GM21447 (cell line): ENCODE measurements at regions not wholly inside any gene's neighbourhood (a gene's known extent, or its start where the extent isn't known, plus 50 kb on each side); places are given as distances from the start of the nearest gene placed in this dataset.
"Not testable (repeated sequence)": the region's sequence is repeated elsewhere in the genome, so short reads cannot be mapped to it uniquely, and the experiment has no call there.

Experiments
- ATAC-seq: cut with Tn5 transposase; IDR thresholded peaks from one replicate; pipeline ENCODE4 v1.9.1; 2021; ENCODE audit not compliant: unreplicated experiment

DNA sequence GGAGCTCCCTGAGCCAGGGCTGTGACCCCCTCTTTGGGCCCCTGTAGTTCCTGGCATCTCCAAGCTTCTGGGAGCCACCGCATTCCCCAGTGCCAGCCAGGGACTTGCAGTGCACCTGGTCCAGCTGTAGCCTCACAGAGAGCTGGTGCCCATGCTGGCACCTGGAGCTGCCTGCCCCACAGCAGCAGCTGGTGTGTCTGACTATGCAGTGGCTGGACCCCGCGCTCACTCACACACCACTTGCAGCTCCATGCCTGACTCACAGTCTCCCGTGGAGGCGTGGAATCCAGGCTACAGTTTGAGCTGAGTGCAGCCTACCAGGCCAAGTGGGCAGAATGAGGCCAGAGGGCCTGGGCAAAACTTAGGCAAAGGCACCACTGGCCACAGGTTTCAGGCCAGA, 102.2 kb upstream of the NAMPT start:
- no peak for ATAC-seq

DNA sequence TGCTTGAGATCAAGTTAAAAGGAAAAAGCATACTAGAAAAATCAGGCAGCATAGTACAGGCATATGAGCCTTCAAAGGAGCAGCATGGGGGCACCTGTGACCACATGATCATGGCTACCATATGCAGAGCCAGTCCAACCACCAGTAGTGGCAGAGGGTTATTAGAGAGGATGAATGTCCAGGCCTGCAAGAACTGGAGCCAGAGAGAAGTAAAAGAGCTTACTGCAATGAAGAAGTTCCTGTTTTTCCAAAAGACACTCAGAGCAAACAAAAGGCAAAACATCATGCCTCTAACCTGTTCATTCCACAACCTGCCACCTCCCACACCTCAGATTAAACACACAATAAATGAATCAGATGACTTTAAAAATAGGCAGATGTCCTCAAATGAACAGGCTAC, 99.6 kb upstream of the NAMPT start:
- ATAC-seq, result no peak

DNA sequence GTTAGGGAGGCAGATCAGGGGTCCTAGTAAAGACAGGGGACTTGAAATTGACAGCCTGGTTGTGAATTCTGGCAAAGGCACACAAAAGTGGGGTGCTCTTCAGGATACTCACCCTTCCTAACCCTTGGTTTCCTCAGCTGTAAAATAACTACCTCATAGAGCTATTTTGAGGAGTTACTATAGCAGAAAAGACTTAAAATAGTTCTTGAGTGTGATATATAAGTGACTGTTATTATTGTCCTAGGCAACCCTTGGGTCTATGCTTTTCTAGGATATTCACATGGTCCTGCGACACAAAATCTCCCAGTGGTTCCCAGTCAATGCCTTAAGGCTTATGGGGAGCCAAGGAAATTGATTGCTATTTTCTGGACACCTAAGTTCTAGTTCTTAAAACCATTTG, 98.1 kb upstream of the NAMPT start:
- ATAC-seq, result no peak

DNA sequence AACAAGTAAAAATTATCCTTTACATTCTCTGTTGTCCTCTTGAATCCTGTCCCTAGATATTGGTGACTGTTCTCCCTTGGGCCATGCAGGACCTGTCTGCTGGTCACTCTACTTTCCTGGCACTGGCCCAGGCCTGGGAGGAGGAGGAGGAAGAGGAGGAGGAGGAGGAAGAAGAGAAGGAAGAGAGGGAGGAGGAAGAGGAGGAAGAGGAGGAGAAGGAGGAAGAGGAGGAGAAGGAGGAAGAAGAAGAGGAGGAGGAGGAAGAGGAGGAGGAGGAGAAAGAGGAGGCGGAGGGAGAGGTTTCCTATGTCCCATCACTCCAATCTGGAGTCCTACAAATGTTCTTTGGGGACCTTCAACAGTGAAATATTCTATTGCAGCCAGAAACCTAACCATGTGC, 97.3 kb upstream of the NAMPT start:
- no peak for ATAC-seq

DNA sequence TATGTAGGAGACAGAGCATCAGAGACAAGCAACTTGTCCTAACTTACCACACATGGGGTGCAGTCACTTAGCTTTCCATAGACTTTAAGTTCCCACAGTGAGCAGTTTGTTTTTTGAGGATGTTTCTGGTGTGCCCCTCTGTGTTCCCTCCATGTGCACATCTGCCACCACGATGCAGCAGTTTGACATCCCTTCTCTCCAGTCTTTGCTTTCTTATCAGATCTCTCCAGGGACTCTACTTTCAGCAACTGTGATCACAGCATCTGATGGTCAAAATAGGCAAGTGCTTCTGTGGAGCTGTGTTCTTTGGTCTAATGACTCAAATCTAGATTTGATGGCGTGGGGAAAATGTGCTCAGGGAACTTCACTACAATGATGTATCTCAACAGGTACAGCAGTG, 96.5 kb upstream of the NAMPT start:
- no peak for ATAC-seq

DNA sequence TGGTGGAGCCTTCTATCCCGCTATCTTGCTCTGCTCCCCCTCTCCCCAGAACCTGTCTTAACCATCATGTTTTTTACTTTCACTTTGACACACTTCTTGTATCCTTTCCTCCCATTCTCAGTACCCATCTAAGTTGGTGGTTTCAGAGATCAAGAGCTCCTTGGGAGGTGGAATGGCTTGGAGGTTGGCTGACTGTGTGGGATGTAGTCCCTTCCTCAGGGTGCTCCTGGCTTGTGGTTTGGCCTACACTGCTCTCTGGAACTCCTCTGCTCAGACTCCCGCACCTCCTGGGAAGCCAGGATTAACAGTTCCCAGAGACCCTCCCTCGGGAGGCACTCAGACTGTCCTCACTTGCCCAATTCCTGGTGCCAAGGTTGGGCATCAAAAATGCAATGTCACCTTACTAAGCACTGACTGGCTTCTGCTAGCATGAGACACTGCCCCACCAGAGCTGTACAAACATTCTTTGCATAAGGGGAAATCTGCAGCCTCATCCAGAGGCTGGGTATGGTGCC, 93.1 kb upstream of the NAMPT start:
- ATAC-seq, result no peak

DNA sequence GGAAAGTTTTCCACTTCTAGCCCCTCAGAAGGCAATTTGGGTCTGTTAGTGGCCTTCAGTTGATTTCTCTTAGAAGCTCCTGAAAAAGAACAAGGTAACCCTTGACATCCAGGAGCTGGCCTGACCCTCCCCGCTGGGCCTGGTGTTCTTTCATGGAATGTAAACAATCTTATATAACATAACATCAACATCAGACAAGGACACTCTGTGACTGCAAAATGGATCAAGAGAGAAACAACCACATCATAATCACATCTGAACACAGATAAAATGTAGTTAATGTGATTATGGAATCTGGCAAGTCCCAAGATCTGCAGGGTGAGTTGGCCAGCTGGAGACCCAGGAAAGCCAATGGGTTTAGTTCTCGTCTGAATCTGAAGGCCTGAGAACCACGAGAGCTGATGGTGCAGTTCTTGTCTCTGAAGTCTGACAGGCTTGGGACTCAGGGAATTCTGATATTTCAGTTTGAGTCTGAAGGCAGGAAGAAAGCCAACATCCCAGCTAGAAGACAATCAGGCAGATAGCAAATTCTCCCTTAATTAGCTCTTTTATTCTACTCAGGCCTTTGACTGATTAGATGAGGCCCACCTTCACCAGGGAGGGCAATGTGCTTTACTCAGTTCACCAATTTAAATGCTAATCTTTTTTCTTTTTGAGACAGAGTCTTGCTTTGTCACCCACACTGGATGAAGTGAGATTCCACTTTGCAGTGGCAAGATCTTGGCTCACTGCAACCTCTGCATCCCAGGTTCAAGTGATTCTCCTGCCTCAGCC, 91.4 kb upstream of the NAMPT start:
- ATAC-seq, result no peak

DNA sequence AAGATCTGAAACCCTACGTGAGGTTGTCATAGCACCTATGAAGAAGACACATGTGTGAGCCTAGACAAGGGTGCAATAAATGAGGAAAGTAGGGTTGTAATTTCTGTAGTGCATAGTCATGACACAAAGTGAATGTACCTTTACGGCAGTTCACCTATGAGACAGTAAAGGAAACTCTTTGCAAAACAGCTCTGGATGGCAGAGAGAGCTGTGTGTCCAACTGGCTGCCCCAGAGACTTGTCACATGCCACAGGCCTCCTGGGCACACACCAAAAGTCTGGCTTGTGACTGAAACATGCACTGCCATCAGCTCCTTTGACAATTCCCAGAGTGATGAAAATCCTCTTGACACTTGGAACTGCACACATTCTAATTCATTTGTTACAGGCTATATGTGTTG, 90.7 kb upstream of the NAMPT start:
- ATAC-seq, result no peak

DNA sequence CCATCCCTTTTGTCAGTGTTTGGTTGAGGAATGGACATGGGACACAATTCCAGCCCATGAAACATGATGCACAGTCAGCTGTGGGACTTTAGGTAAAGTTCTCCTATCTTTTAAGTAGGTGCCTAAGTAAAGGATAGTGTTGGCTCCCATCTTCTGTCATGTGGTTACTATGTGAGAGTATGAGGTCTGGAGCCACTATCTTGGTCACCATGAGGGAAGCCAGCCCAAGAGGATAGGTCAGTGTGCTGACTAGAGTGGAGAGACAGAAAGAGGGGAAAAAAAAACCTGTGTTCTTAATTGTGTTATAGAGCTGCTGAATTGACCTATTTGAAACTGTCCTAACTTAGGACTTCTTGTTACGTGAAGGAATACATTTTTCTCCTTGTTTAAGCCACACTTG, 89.7 kb upstream of the NAMPT start:
- ATAC-seq, result no peak

DNA sequence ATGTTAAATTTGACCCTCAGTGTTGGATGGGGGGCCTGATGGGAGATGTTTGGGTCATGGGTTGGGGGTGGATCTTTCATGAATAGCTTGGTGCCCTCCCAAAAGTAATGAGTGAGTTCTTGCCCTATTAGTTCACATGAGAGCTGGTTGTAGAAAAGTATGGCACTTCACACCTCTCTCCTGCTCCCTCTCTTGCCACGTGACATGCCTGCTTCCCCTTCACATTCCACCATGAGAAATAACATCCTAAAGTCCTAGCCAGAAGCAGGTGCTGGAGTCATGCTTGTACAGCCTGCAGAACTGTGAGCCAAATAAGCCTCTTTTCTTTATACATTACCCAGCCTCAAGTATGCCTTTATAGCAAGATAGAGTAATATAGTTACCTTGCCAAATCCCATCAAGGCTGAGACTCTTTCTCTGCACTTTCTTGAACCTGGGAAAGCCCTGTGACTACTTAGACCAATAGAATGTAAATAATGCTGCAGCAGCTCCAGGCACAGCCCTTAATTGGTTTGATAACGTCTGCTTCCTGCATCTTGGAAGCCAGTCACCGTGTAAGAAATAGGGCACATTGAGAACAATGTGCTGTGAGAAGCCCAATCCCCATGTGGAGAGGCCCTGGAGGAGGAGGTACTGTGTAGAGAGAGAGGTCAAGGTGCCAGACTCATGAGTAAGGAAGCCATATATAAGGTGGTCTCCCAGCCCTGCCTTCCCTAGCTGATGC, 88.0 kb upstream of the NAMPT start:
- ATAC-seq, result no peak

DNA sequence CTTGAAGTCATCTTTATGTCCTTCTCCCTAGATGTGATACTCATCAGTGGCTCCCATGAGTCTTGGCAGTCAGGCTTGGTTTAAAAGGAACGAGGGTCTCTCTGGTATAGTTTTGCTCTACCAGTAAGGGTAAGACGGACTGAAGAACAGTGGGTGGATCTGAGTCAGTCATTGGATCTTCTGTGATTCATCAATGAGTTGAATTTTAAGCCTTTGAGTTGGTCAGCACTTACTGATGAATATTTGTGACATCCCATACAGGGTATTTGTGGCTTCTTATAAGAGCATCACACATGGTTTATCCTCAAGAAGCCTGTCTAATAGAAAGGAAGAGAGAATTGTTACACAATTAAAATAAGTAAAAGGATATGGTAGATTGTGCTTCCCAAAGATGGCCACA, 87.3 kb upstream of the NAMPT start:
- no peak for ATAC-seq

DNA sequence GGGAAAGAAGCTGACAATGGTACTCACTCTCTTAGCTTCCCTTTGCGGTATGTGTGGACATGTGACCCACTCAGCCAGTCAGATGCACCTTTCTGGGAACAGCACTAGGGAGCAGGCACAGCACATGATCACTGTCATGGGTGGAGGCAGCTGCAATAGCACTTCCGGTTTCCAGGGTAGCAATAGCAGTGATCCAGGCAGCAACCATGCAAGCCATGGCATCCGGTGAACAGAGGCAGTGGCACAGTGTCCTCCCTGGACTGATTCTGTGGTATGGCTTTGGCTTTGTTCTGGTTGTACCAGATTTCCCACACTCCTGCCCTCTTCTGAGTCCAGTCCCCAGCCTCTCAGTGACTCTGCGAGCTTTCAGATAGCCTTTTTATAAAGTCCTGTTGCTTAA, 86.8 kb upstream of the NAMPT start:
- no peak for ATAC-seq

DNA sequence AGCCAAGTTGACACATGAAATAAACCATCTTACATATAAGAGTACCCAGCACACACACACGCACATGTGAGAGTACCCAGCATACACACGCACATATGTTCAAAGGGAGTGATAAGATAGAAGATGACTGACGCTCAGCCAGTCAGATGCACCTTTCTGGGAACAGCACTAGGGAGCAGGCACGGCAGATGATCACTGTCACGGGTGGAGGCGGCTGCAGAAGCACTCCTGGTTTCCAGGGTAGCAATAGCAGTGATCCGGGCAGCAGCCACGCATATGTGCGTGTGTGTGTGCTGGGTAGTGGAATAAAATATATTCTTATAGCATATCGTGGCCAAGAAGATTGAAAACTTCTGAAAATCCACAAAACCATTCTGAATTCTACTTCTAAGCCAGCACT, 85.8 kb upstream of the NAMPT start:
- ATAC-seq, result no peak

DNA sequence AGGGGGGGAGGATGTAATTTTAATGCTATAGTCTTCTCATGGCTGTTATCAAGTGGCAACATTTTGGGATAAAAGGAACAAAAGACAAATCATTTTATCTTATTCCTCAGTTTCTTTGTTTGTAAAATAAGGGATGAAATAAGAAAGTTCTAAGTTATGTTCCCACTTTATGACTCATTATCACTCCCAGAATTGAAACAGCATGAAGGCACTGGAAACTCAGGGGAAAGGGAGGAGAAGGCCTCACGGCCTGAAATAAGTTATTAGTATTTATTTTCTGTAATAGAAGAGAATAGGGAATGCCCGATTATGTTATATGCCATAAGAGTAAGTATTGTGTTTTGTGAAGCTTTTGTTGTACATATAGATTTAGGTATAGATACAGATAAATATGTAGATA, 85.0 kb upstream of the NAMPT start:
- ATAC-seq, result no peak

DNA sequence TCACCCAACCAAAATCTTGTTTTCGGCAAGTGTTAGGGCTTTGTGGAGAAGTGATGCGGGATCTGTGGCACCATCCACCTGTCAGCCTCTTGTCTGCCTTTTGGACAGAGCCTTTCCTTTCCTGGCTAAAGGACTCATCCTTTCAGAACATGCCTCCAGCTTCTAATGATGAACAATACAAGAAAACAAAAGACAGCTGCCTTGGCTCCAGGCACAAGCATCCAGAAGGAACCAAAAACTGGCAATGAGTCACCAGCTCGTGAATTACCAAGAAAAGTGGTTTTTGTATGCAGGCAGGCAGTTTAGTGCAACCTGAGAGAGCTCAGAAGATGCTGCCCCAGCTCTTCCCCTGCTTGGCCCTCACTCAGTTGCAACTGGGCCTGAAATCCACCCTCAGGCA, 84.6 kb upstream of the NAMPT start:
- ATAC-seq, result no peak

DNA sequence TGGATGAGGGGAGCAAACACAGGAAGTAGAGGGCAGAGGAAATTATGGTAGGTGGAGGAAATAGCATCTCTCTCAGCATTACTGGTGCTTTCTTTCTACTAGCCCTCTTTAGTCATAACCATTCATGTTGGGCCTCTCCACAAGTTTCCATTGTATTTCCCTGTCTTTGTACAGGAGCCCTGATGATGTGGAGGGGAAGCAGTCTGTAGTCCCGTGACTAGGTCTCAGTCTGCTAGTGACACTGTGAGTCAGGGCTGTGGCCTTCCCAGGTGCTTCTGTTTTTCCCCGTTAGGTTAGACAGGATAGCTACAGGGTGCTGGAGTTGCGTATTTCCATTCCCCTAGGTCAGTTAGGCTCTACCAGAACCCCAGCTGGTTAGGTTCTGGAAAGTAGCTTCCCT, 82.9 kb upstream of the NAMPT start:
- no peak for ATAC-seq

DNA sequence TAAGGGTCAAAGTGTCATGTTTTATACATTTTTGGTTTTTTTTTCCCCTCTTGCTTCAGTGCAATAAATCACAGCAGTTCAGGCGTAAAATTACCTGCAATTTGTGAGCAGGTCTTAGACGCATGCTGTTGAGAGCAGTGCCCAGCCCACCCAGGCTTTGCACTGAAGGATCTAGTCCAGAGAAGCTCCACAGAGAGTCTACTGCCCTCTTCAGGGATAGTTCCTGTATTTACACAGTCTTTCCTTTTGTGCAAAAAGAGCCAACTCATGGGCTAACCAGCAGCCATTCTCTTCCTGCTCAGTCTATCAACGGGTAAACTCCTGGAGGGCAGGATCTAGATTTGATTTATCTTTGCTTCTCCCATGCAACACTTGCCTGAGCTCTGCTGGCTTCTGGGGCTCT, 82.2 kb upstream of the NAMPT start:
- ATAC-seq, result no peak

DNA sequence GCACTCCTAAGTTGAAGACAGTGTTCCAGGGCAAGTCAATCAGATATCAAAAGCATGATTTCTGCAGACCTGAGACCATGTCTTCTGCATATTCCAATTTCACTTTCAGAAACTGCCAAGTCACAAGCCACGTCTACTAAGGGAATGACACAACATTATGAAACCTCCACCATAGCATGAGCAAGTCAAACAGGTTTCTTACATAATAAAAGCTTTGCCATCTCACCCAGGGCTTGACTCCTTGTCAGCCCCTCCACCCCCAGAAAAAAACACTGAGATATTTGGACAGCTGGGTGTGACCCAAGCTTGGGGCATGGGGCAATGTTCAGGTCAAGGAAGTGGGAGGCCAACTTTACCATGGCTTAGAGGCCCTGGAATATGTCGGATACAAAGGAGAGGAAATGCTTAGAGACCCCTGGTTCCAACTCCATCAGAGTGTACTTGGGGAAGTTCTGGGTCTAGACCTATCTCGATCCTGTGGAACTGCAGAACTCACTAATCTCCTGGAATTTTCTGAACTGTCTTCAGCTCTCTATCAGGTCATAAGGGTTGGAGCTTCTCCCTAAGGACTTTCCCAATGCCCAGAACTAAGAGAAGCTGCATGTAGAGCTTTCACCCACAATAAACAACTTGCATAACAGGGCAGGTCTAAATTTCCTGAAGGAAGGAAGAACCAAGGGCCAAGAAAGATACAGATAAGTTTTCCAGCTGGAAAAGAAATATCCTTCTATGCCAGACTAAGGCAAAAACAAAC, 80.6 kb upstream of the NAMPT start:
- peak; percentile 72 for ATAC-seq

DNA sequence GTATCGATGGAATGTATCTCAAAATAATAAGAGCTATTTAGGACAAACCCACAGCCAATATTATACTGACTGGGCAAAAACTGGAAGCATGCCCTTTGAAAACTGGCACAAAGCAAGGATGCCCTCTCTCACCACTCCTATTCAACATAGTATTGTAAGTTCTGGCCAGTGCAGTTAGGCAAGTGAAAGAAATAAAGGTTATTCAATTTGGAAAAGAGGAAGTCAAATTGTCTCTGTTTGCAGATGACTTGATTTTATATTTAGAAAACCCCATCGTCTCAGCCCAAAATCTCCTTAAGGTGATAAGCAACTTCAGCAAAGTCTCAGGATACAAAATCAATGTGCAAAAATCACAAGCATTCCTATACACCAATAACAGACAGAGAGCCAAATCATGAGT, 77.7 kb upstream of the NAMPT start:
- not testable (repeated sequence) for ATAC-seq

DNA sequence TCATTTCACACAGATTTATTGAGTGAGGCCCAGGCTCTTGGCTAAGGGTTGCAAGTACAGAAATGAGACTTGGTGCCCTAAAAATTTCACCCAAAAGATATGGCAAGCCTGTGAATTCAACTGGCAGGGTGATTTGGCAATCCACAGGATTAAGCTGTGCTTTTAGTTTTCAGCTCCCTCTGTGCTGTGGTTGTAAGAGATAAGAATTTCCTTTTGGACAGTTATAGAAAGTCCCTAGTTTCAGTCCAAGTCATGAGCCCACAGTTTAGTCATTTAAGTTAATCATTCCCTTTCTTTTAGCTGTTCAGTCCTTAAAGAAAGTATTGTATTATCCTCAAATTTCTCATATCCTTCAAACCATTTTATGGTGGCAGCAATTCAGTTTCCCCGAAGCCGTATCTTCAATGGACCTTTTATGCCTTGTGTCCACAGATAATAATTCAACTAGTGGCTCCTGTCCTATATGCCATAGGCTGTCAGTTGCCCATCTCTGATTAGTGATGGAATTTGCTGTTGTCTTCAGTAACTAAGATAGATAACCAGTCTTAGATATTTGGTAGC, 73.4 kb upstream of the NAMPT start:
- peak; percentile 85 for ATAC-seq

DNA sequence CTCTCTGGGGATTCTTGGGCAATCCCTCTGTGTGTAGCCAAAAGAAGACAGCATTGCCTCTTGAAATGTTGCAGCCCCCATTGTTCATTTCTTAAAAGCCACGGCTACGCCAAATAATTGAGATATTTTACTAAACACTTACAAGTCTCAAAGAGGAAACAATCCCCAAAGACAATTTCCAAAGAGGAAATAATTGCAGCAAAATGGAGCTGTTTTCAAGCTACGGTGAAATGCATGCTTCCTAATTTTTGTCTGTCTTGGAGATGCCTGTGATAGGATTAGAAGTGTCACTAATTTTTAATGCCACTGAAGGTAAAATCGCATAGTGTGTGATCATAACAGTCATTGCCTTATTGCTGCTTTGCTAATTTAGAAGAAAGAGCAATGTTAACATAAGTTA, 72.9 kb upstream of the NAMPT start:
- no peak for ATAC-seq

DNA sequence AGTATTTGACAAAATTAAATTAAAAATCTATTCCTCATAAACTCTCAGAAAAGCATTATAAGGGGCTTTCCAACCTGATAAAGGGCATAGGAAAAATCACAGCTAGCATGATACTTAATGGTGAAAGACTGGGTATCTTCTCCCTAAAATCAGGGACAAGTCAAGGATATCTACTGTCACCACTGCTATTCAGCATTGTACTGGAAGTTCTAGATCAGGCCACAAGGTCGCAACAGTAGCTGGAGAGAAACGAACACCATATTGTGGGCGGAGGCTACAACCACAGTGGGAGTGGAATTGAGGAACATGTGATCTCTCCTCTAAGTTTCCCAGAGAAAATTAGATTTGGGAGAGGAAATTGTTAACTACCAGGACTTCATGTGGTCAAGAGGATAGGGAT, 70.0 kb upstream of the NAMPT start:
- no peak for ATAC-seq
